ENCODE measurements at regions not wholly inside any gene's neighbourhood (a gene's known extent, or its start where the extent isn't known, plus 50 kb on each side); places are given as distances from the start of the nearest gene placed in this dataset.

GRCh38 chr21:35681946-35682345, 378.4 kb downstream of the SETD4 start:
- DNase-seq: no peak

GRCh38 chr21:35679076-35679475, 381.2 kb downstream of the SETD4 start:
- DNase-seq: no peak

DNA sequence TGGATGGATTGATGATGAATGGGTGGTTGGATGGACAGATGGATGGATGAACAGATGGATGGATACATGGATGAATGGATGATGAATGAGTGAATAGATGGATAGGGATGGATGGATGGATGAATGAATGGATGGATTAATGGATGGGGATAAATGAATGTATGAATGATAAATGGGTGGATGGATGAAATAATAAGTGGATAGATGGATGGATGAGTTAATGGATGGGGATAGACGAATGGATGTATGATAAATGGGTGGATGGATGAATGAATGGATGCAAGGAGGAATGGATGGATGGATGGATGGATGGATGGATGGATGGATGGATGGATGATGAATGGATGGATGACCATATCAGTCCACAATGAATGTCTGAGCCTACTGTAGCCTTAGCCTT, 381.9 kb downstream of the SETD4 start:
- no peak for DNase-seq

DNA sequence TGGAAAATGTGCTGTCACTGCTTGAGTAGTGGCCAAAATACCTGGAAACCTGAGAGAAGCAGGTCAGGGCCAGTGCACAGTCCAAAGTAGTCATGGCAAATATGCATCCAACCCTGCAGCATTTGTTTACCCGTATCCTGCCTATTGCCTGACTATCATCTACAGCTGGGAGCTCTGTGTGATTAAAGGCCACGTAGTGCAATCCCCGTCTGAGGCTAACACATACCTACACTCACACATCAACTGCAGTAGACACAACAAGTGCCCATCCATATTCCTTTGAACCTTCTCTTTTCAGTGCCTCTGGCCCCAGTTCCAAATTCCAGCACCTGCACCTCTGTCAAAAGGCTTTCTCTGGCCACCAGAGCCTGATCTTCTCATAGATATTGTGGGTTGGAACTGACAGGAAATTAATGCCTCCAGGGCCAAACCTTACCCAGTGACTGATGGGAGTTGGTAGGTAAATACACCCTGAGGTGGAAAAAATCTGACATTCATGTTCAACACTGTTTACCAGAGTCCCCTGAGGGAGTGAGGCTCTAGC, 383.0 kb downstream of the SETD4 start:
- no peak for DNase-seq

- no peak for DNase-seq
Observed at GRCh38 chr21:35674895-35675470, 385.3 kb downstream of the SETD4 start.

GRCh38 chr21:35674091-35674671, 386.1 kb downstream of the SETD4 start:
- DNase-seq: no peak

DNA sequence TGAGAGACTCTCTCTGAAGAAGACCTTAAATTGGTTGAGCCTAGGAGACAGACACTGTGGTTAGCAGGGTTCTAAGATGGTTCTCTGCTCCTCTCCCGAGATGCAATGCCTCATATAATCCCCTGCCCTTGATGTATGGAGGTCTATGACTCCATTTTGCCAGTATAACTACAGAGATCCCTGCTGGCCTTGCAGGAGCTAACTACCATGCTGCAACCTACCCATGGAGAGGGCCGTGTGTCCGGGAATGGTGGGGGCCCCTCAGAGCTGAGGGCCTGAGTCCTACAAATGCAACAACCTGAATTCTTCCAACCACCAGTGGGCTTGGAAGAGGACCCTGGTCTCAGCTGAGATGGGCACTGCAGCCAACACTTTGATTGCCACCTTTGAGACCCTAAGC, 388.0 kb downstream of the SETD4 start:
- no peak for DNase-seq

- DNase-seq: no peak
Observed at GRCh38 chr21:35664683-35665082, 395.6 kb downstream of the SETD4 start.

- no peak for DNase-seq
Observed at GRCh38 chr21:35663856-35664606, 396.3 kb downstream of the SETD4 start.

DNA sequence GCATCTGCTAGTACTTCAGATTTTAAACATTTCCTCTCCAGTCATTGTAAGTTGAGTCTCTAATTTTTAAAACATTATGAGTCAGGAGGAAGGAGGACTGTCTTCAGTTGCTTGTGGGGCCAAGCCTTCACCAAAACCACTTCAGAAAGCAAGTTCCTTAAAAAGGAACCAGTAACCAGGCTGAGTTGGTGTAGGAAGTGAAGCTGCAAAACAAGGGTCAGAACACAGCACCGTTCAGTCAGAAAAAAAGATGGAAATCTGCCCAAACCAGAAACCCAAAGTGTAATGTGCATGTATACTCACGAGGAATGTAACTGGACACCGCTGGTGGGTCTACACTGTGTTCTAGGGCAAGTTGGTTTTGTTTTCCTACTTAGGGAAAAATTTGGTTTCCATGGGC, 402.1 kb downstream of the SETD4 start:
- DNase-seq: no peak

DNA sequence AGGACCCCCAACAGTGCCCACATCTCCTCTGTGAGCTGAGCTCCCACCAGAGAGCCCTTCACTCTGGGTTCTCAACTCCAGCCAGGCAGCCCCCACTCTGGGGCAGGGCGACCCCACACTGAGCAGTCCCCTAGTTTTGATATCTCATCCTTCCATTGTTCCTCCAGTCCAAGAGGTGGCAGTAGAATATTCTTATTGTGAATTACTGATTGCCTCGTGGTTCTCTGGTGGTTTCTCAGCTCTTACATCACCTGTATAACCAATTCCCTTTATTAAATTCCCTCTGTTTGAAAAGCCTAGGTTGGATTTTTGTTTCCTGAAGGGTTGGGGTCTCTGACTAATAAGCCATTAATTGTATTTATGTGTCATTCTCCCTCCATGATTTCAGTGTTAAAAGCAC, 407.5 kb downstream of the SETD4 start:
- DNase-seq: no peak

DNA sequence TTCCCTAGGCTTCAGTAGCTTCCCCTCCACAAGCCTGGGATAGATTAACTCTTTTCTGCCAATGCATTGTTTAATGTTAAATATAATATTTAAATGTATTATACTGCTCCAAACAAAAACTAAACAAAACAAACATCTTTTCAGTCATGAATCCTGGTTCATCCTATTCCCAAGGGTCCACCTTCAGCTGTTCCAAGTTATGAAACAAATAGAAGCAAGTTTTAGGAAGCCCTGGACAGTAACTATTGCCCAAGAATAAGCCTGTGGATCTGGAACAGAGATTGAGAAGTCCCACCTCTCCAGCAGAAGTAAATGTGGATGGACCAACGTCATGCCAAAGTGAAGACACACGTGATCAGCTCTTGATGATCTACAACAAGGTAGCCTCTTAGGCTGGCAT, 408.1 kb downstream of the SETD4 start:
- no peak for DNase-seq

DNA sequence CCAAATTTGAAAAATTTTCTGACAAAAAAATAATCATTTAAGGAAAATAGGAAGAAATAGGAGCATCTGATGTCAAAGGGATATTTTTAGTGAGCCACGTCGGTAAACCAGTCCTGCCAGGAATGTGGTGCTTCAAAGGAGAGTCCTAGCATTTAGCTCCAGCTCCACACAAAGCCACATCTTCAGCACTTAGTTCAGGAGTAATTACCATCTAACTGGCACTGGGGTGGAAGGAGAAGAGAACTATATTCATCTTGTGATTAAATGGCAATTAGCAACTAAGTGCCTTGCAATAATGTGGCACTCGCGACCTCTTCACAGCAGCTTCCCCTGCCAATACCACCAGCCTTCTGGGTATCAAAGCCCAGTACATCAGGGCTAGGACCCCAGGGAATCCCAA, 409.1 kb downstream of the SETD4 start:
- no peak for DNase-seq

DNA sequence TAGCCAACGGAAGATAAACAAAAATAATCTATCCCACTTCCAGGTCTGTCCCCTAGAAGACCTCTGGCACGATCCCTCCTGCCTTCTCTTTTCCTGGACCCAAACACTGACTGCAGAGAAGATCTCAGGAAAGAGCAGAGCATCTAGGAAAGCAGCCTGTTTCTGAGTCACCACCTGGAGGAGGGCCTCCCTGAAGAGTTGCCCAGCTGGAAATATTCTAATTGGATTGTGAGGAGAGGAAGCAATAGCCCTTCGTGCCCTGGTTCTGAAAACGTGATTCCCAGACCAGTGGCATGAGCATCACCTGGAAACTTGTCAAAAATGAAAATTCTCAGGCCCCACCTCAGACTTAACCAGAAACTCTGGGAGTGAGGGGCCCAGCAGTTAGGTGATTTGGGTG, 411.1 kb downstream of the SETD4 start:
- no peak for DNase-seq

- DNase-seq: no peak
Observed at GRCh38 chr21:35648512-35648911, 411.8 kb downstream of the SETD4 start.

GRCh38 chr21:35646606-35647005, 413.7 kb downstream of the SETD4 start:
- no peak for DNase-seq

GRCh38 chr21:35645991-35646390, 414.3 kb downstream of the SETD4 start:
- DNase-seq: no peak

DNA sequence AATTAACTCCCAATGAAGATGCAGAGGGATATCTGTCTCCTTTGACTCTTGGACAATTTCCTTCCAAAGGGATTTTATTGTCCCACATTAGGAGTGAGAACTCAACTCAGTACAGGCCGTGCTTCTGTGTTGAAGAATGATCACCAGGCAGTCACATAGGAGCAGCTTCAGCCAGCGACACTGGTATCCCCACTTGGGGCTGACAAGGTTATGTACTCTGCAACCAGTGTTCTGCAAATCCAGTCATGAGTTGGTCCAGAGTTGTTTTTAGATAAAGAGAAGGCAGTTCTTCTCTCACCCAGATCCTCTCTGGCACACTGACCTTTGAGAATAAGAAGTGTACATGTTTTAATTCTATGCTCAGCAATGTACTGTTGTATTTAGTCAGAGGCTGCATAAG, 415.8 kb downstream of the SETD4 start:
- no peak for DNase-seq

- DNase-seq: no peak
Observed at GRCh38 chr21:35643176-35643575, 417.1 kb downstream of the SETD4 start.

DNA sequence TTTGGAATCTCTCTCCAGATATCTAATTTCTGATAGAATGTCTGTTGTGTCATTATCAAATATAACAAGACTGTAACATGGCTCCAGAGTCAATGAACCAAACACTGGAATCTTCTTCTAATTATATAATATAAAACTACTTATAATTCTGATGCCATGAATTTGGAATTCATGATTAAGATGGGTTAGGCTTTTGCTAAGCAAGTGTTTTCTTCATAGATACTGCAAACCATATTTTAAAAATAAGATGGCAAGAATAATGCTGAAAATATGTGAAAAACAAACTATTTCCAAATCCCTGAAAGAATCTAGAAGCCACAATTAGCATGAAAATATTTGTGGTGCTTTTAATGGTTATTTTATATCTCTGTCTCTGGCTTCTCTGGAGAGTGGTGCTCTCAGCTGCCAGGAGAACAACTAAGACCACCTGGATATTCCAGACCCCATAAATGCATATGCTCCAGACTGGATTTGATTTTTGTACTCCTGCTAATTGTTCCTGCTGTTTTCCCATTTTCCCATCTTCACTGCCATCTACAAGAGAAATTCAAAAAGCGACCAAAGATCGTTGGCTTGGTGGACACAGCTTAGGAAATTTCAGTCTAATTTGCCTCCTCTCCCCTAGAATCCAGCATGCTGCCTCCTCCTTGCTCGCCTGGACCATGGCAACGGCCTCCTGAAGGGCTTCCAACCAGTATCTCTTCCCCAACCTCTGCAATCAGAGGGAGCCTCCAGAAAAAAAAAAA, 418.9 kb downstream of the SETD4 start:
- DNase-seq: no peak

GRCh38 chr21:35637431-35637830, 422.9 kb downstream of the SETD4 start:
- no peak for DNase-seq

DNA sequence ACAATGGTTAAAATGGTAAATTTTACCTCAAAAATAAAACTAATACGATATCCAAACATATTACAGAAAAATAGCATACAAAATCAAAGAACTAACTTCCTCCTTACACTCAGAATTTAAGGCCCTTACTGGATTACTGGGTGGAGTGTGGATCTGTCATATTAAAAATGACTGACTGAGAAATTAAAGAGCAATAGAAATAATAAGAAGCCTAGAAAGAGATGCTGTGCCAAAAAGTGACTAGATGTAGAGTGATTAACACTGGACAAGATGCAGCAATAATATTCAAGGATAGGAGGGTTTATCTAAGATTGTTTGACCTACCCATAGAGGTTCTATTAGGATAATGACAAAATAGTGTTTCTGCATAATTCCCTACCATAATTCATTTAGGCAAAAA, 424.3 kb downstream of the SETD4 start:
- DNase-seq: no peak

DNA sequence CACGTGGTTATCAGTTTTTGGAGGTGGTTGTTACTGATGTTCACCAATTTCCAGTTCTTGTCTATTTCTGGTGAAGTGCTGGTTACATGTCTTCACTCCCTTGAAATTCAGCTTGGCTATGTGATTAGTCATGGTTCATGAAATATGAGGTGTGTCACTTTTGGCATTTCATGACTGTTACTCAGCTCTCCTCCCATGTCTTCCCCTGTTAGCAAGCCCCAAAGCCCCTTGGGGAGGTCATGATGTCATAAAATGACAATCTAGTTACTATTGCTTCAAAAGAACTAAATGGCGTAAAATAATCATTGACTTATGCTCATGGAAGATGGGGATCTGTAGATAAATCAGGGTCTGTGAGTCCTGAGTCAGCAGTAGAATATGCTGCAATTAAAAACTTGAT, 425.1 kb downstream of the SETD4 start:
- DNase-seq: no peak

DNA sequence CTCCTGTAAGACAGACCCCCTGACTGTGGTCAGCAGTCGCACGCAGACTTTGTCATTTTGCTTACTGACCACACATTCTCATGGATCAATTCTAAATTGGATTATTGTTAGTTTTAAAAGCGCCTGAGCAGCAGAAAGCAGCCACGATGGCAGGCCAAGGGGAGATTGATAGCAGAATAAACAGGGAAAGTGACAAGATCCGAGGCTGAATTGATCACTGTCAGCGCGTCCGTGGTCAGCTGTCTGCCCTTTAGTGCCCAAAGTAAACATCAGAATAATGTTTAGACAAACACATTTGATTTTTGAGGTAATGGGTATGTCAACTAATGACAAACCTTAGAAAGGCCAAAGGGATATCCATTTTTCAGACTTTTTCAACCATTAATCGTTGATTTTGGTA, 426.8 kb downstream of the SETD4 start:
- DNase-seq: no peak

Measured in activated CD4-positive, CD25-positive, alpha-beta regulatory T cell treated with anti-CD3 and anti-CD28 coated beads, Interleukin-2, amount 50 U/mL, for 72 hours (primary cell).